Peyer's patch (tissue), 4 donors: ENCODE measurements at regions not wholly inside any gene's neighbourhood (a gene's known extent, or its start where the extent isn't known, plus 50 kb on each side); places are given as distances from the start of the nearest gene placed in this dataset.

Source experiments
- POLR2A ChIP-seq, 2 donors: fragments of 450-650 bp; IDR thresholded peaks; one replicate each; pipeline ENCODE4 v1.5.1; 2017; ENCODE audit warnings: antibody characterized with exemption in 2 of 2, mild to moderate bottlenecking in 2 of 2, moderate library complexity in 2 of 2
- TF ChIP-seq, protein P1 (sequence below), 6 experiments: fragments of 450-650 bp in 4 of 6; fragments of 200-600 bp in 2 of 6; sonication (generic) in 1 of 6; IDR thresholded peaks; one replicate each; pipeline ENCODE4 v1.5.1; 2017 to 2019; ENCODE audit warnings: antibody characterized with exemption in 6 of 6, mild to moderate bottlenecking in 3 of 6, moderate library complexity in 1 of 6

DNA sequence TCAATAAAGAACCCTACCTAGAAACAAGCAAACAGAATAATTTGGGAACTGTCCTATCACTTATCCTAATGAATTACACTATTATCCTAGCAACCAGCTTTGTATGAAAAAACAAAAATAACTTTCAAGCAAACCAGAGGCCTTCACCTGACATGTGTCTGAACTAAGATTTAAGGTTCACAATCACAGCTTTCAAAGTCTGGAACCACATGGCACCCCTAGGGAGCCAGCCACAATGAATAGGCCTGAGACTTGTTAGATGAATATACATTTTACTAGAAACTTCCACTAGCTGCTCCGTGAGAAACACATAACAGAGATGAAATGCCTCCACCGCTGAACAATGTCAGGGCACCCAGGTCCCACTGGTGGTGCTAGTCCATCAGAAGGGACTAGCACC is 65.8 kb upstream of the CYP2D6 start:
- no peak for TF ChIP-seq POLR2A (IDR thresholded peaks at IDR 0.05)
- TF ChIP-seq, protein P1, sequence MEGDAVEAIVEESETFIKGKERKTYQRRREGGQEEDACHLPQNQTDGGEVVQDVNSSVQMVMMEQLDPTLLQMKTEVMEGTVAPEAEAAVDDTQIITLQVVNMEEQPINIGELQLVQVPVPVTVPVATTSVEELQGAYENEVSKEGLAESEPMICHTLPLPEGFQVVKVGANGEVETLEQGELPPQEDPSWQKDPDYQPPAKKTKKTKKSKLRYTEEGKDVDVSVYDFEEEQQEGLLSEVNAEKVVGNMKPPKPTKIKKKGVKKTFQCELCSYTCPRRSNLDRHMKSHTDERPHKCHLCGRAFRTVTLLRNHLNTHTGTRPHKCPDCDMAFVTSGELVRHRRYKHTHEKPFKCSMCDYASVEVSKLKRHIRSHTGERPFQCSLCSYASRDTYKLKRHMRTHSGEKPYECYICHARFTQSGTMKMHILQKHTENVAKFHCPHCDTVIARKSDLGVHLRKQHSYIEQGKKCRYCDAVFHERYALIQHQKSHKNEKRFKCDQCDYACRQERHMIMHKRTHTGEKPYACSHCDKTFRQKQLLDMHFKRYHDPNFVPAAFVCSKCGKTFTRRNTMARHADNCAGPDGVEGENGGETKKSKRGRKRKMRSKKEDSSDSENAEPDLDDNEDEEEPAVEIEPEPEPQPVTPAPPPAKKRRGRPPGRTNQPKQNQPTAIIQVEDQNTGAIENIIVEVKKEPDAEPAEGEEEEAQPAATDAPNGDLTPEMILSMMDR (IDR thresholded peaks at IDR 0.05) = no peak
